Stimulated activated naive CD8-positive, alpha-beta T cell treated with anti-CD3 and anti-CD28 coated beads, Interleukin-15, Interleukin-2, amounts not matched to agents 100 U/mL and 50 U/mL, for 24 hours (primary cell): ENCODE measurements at regions not wholly inside any gene's neighbourhood (a gene's known extent, or its start where the extent isn't known, plus 50 kb on each side); places are given as distances from the start of the nearest gene placed in this dataset.

Source experiments
- ATAC-seq: fragments of 150-1000 bp; cut with Tn5 transposase; one replicate; pipeline ENCODE4 v1.10.0; 2021
- DNase-seq: peaks from one replicate; pipeline ENCODE4 v3.0.0; 2021

DNA sequence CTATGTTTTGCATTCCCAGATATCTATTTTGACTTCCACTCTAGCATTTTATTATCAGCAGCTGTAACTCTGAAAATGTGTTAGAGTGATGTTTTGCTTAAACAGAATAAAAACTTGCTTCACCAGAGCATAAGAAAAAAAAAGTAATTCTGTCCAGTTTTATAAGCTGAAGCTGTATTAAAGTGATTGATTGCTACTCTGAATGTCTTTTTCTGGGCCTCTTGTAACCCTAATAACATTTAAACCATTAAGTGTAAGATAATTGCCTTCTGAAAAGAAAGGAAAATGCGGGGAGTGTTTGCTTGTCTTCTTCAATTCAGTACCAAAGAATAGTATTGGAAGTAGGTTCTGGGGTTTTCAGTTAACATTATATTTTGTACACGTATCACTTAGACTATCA is 57.9 kb upstream of the UBE2E1 start:
- ATAC-seq (no peak), DNase-seq (no peak)

DNA sequence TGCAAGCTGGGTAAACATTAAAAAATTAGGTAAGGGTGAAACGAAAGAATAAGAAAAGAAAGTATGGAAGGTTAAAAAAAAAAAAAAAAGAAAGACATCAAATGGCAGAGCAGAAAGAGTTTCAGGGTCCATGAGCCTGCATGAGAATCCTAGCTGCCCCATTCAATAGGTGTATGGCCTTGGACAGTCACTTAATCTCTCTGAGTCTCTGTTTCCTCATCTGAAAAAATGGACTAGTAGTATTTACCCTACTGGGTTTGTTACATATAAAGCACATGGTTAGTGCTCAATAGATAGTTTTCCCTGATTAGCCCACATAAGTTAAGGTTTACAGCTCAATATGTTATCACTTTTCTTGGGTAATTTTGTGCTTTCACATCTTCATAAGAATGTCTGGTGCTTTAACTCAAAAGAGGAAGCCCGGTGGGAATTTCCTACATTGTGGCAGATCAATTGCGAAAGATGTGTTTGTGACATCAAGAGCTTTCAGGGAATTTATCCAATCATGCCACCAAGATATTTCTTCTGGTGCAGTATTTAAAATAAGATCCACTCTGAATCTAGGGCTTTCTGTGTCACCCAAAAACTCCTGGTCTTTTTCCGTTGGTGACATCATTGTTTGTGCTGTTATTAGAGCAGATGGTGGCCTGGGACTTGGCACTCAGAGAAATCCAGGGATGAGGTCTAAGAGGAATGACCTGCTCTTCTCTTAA is 57.2 kb upstream of the UBE2E1 start:
- DNase-seq (no peak), ATAC-seq (no peak)

DNA sequence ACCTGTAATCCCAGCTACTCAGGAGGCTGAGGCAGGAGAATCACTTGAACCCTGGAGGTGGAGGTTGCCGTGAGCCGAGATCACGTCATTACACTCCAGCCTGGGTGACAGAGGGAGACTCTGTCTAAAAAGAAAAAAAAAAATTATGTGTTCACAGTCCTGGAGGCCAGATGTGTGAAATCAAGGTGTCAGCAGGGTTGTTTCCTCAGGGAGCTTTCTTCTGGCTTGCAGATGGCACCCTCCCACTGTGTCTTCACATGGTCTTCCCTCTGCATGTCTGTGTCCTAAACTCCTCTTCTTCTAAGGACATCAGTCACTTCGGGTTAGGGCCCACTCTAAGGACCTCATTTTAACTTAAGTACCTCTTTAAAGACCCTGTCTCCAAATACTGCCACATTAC is 56.1 kb upstream of the UBE2E1 start:
- DNase-seq (no peak), ATAC-seq (no peak)

DNA sequence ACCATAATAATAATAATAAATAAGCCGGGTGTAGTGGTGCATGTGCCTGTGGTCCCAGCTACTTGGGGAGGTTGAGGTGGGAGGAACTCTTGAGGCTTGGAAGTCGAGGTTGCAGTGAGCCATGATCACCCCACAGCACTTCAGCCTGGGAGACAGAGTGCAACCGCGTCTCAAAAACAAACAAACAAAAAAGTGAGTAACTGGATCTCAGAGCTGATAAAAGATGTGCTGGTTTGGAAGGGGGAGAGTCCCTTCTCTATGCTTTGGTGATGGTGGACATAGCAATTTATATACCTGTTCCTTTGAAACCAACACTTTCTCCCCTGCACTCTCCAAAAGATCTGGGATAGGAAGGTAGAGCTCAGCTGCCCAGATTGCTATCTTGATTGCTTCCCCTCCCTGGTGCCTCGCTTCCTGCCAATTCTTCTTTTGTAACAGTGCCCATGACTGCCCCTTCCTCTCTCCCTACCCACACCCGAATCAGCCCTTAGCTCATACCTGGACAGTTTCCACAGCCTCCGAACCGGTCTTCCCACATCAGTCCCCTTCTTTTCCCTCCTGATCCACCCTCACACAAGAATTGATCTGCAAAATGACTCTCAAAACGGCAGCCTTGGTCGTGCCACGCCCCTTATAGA is 55.1 kb upstream of the UBE2E1 start:
- ATAC-seq (no peak), DNase-seq (no peak)

DNA sequence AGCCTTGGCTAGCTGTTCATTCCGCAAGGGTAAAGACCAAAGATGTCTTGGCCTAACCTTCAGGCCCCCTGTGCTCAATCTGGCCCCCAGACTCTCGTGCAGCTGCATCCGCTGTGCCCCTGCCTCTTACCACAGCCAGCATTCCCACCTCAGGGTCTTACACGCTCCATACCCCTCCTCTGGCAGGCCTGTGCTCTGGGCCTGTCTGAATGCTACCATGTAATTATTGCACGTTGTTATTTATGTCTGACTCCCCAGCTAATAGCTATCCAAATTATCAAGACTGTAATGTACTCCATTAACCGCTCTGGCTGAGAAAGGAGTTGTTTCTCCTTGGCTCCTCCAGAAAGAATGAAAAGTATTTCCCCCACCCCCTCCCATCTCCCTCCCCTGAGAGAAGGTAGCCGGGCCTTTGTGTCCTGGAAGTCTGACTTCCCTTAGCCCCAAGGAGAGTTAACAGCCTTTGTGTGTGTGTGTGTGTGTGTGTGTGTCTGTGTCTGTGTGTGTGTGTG is 54.5 kb upstream of the UBE2E1 start:
- ATAC-seq (no peak), DNase-seq (no peak)

DNA sequence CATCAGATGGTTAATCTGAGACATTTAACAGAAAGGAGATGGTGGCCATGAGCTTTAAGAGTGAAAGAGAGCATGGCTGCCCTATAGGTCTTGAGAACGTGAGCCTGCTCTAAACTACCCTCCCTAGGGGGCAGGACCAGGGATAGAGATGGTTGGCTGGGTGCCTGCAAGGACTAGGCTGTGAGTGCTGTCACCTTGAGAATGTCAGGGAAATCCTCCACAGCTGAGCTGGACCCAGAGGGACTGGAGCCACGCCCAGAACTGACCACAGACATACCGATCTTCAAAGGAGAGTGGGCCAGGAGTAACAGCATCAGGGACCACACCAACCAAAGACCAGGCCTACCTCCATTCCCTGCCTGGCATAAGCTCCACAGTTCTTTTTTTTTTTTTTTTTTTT is 53.6 kb upstream of the UBE2E1 start:
- no peak for ATAC-seq
- DNase-seq: no peak

DNA sequence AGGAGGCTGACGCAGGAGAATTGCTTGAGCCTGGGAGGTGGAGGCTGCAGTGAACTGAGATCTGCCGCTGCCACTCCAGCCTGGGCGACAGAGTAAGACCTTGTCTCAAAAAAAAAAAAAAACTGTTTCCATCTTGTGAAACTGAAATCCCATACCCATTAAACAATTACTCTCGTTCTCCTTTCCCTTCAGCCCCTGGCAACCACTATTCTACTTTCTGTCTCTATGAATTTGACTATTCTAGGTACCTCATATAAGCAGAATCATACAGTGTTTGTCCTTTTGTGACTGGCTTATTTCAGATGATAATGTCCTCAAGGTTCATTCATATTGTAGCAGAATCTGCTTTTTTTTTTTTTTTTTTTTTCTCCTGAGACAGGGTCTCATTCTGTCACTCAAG is 51.5 kb upstream of the UBE2E1 start:
- ATAC-seq (no peak), DNase-seq (no peak)
